Upper lobe of left lung (tissue), 6 donors: ENCODE measurements at regions not wholly inside any gene's neighbourhood (a gene's known extent, or its start where the extent isn't known, plus 50 kb on each side); places are given as distances from the start of the nearest gene placed in this dataset.

Source experiments
- ATAC-seq, 2 donors: fragments of 200-7000 bp; cut with Tn5 transposase; one replicate each; pipeline ENCODE4 v1.9.1; 2022; ENCODE audit warnings: mild to moderate bottlenecking in 2 of 2, moderate library complexity in 2 of 2; ENCODE audit not compliant: low FRiP score in 2 of 2
- DNase-seq, 2 donors: peaks; one replicate each; pipeline ENCODE4 v3.0.0-alpha.2; 2019 to 2020
- H3K27ac ChIP-seq, 4 donors: fragments of 200-600 bp; sonication (generic); one replicate each; pipeline ENCODE4 v1.5.1; 2016 to 2019
- H3K27me3 ChIP-seq, 4 donors: fragments of 200-600 bp; sonication (generic); one replicate each; pipeline ENCODE4 v1.5.1; 2017 to 2019
- H3K36me3 ChIP-seq, 4 donors: fragments of 200-600 bp; sonication (generic); one replicate each; pipeline ENCODE4 v1.5.1; 2016 to 2019
- H3K4me1 ChIP-seq, 4 donors: fragments of 200-600 bp; sonication (generic); one replicate each; pipeline ENCODE4 v1.5.1; 2018 to 2019
- H3K4me3 ChIP-seq, 4 donors: fragments of 200-600 bp; sonication (generic); one replicate each; pipeline ENCODE4 v1.5.1; 2017 to 2019; ENCODE audit warnings: mild to moderate bottlenecking in 2 of 4, moderate library complexity in 1 of 4
- H3K9me3 ChIP-seq, 4 donors: fragments of 200-600 bp; sonication (generic); one replicate each; pipeline ENCODE4 v1.5.1; 2018 to 2019
- EP300 ChIP-seq, 4 donors: sonication (generic); formaldehyde crosslinking; IDR thresholded peaks; one replicate each; pipeline ENCODE4 v1.5.1; 2017; ENCODE audit warnings: antibody characterized with exemption in 4 of 4, control low read depth in 2 of 4
- POLR2A ChIP-seq, 4 donors: fragments of 450-650 bp; IDR thresholded peaks; one replicate each; pipeline ENCODE4 v1.5.1; 2016 to 2017; ENCODE audit warnings: antibody characterized with exemption in 4 of 4, mild to moderate bottlenecking in 2 of 4
- POLR2AphosphoS5 ChIP-seq, 2 donors: sonication (generic); formaldehyde crosslinking; IDR thresholded peaks; one replicate each; pipeline ENCODE4 v1.5.1; 2017; ENCODE audit warnings: antibody characterized with exemption in 2 of 2
- WGBS, 2 donors: methylation state at CpG; one replicate each; pipeline ENCODE4 v1.1.5; 2017 to 2018; 5-methylcytosine and 5-hydroxymethylcytosine counted together
- small RNA-seq, 4 donors: library from RNA; depleted of rRNA; stranded (forward); fragments of <200 nt; gene quantifications; one replicate each; pipeline ENCODE3, GENCODE V24; 2016
- TF ChIP-seq, protein P1 (sequence below), 6 experiments: fragments of 450-650 bp in 4 of 6; fragments of 200-600 bp in 2 of 6; sonication (generic) in 2 of 6; IDR thresholded peaks; one replicate each; pipeline ENCODE4 v1.5.1; 2016 to 2019; ENCODE audit warnings: antibody characterized with exemption in 6 of 6
- donor health status: DM: no; HTN: no; CAD: no; lungs with moderate emphysema.
- donor health status: DM: no; HTN: yes; CAD: no; lungs with severe emphysema.

DNA sequence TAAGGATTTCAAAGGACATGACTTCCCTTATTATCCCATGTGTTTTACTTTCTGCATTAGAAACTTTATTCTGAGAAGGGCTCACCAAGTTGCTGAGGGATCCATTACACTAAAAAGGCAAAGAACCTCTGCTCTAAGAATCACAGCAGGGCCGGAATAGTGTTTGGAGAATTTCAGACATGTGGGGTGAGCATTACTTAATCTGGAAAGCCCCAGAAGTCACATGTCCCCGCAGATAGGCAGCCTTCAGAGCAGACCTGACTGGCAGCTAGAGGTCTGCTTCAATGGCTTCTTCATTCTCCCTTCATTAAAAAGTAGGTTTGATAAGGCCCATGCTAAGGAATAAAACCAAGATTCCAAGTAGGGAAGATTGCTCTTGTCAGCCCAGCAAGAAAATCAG lies 52.6 kb upstream of the RBM15 start:
- TF ChIP-seq, protein P1, sequence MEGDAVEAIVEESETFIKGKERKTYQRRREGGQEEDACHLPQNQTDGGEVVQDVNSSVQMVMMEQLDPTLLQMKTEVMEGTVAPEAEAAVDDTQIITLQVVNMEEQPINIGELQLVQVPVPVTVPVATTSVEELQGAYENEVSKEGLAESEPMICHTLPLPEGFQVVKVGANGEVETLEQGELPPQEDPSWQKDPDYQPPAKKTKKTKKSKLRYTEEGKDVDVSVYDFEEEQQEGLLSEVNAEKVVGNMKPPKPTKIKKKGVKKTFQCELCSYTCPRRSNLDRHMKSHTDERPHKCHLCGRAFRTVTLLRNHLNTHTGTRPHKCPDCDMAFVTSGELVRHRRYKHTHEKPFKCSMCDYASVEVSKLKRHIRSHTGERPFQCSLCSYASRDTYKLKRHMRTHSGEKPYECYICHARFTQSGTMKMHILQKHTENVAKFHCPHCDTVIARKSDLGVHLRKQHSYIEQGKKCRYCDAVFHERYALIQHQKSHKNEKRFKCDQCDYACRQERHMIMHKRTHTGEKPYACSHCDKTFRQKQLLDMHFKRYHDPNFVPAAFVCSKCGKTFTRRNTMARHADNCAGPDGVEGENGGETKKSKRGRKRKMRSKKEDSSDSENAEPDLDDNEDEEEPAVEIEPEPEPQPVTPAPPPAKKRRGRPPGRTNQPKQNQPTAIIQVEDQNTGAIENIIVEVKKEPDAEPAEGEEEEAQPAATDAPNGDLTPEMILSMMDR (IDR thresholded peaks at IDR 0.05) = no peak
- TF ChIP-seq POLR2A (IDR thresholded peaks at IDR 0.05) (no peak), POLR2AphosphoS5 (IDR thresholded peaks at IDR 0.05) (no peak), EP300 (IDR thresholded peaks at IDR 0.05) (no peak)
- ATAC-seq (no peak), DNase-seq (no peak)
- Histone ChIP-seq H3K9me3 (no peaks in the 10 kb centered on the region), H3K4me1 (no peaks in the 10 kb centered on the region), H3K36me3 (no peaks in the 10 kb centered on the region), H3K27ac (no peak overlapping the region), H3K4me3 (no peak overlapping the region), H3K27me3 (no peaks in the 10 kb centered on the region)
- 26 to 69% methylated on average over 2 of the region's 2 CpGs for WGBS, 2 donors

DNA sequence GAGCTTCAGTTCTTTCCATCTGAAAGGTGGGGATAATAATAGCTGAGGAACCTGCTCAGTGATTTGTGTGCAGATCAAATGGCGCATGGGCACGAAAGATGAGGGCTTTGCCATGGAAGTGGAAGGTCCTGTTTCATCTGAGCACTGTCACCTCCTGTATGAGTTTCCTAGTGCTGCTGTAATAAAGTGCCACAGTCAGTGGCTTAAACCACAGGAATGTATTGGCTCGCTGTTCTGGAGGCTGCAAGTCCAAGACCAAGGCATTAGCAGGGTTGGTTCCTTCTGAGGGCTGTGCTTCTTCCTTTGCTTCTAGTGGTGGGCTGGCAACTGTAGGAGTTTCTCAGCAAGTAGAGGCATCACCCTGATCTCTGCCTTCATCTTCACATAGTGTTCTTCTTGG lies 51.1 kb upstream of the RBM15 start:
- no peak for DNase-seq
- no peak for ATAC-seq
- Histone ChIP-seq H3K36me3 (no peaks in the 10 kb centered on the region), H3K27me3 (no peaks in the 10 kb centered on the region), H3K27ac (no peak overlapping the region), H3K4me3 (no peak overlapping the region), H3K9me3 (no peaks in the 10 kb centered on the region), H3K4me1 (no peaks in the 10 kb centered on the region)
- TF ChIP-seq POLR2A (IDR thresholded peaks at IDR 0.05) (no peak), POLR2AphosphoS5 (IDR thresholded peaks at IDR 0.05) (no peak), EP300 (IDR thresholded peaks at IDR 0.05) (no peak)
- TF ChIP-seq, protein P1 (IDR thresholded peaks at IDR 0.05) = no peak
- WGBS, 2 donors = 88 to 93% methylated on average over 3 of the region's 3 CpGs

Small RNAs in the stretch of these regions (small RNA-seq; reads per million reads assigned to genes)
- 0 reads per million in 4 donors for gene RF00402
